B cell (primary cell): ENCODE measurements at regions not wholly inside any gene's neighbourhood (a gene's known extent, or its start where the extent isn't known, plus 50 kb on each side); places are given as distances from the start of the nearest gene placed in this dataset.

Experiments used
- ATAC-seq: fragments of 200-7000 bp; cut with Tn5 transposase; one replicate; pipeline ENCODE4 v1.10.0; 2021; ENCODE audit warnings: low read depth, mild to moderate bottlenecking, moderate number of reproducible peaks, moderate library complexity
- CTCF ChIA-PET: fragments of 350-600 bp; sonication (Branson Sonifier 250); formaldehyde crosslinking; loops from one replicate; lab custom pipeline; 2021; ENCODE audit warnings: antibody characterized with exemption, inconsistent platforms; lab: Charles Lee
- POLR2A ChIA-PET: fragments of 350-600 bp; sonication (Branson Sonifier 250); formaldehyde crosslinking; loops from one replicate; lab custom pipeline; 2021; ENCODE audit warnings: antibody characterized with exemption; lab: Charles Lee
- DNase-seq: peaks from one replicate; pipeline ENCODE4 v3.0.0; 2013
- H2AFZ ChIP-seq: 2 replicates; pipeline ENCODE4 v1.6.1; 2012; ENCODE audit warnings: mild to moderate bottlenecking, low read depth, low read length; ENCODE audit not compliant: insufficient read depth, poor library complexity, severe bottlenecking
- H3K27ac ChIP-seq, 2 donors: 1 replicate in 1 of 2; 2 replicates in 1 of 2; pipeline ENCODE4 v1.5.1; 2012 to 2013; ENCODE audit warnings: low read length in 2 of 2, mild to moderate bottlenecking in 2 of 2, moderate library complexity in 1 of 2
- H3K27me3 ChIP-seq, 4 experiments: fragments of 200-600 bp in 1 of 4; sonication (generic) in 1 of 4; replicated peaks in 1 of 4; 1 replicate in 2 of 4; 2 replicates in 2 of 4; pipeline versions ENCODE4 v1.6.1 to v1.7.0; 2013 to 2016; ENCODE audit warnings: low read length in 3 of 4, mild to moderate bottlenecking in 2 of 4, mixed read lengths in 1 of 4, moderate library complexity in 1 of 4; ENCODE audit not compliant: insufficient read depth in 4 of 4, control insufficient read depth in 3 of 4; ENCODE audit errors: control extremely low read depth in 1 of 4
- H3K36me3 ChIP-seq, 2 experiments: replicated peaks in 1 of 2; 1 replicate in 1 of 2; 2 replicates in 1 of 2; pipeline versions ENCODE4 v1.6.1 to v1.7.1; 2013; ENCODE audit warnings: low read length in 1 of 2; ENCODE audit not compliant: insufficient read depth in 2 of 2, control insufficient read depth in 1 of 2; ENCODE audit errors: control extremely low read depth in 1 of 2, extremely low read depth in 1 of 2
- H3K4me1 ChIP-seq, 2 donors: fragments of 200-600 bp in 1 of 2; sonication (generic) in 1 of 2; 1 replicate in 1 of 2; 2 replicates in 1 of 2; pipeline versions ENCODE4 v1.5.1 to v1.6.1; 2013 to 2017; ENCODE audit warnings: low read length in 2 of 2; ENCODE audit not compliant: control insufficient read depth in 2 of 2, insufficient read depth in 2 of 2
- H3K4me2 ChIP-seq: replicated peaks from 2 replicates; pipeline ENCODE3; 2012; ENCODE audit warnings: mild to moderate bottlenecking, low read depth, low read length; ENCODE audit not compliant: poor library complexity, severe bottlenecking
- H3K4me3 ChIP-seq, 5 experiments: fragments of 200-600 bp in 1 of 5; sonication (generic) in 1 of 5; 1 replicate in 3 of 5; 2 replicates in 2 of 5; pipeline versions ENCODE4 v1.5.1 to v1.7.0; 2011 to 2016; ENCODE audit warnings: low read length in 4 of 5, mild to moderate bottlenecking in 4 of 5, low read depth in 2 of 5, control low read depth in 1 of 5, moderate library complexity in 1 of 5; ENCODE audit not compliant: insufficient read depth in 1 of 5; ENCODE audit errors: control extremely low read depth in 1 of 5, extremely low read depth in 1 of 5
- H3K79me2 ChIP-seq: fragments of 200-600 bp; sonication (generic); one replicate; pipeline ENCODE4 v1.6.0; 2016; ENCODE audit warnings: low read length; ENCODE audit not compliant: control insufficient read depth, insufficient read depth
- H3K9ac ChIP-seq: fragments of 200-600 bp; sonication (generic); 2 replicates; pipeline ENCODE4 v1.6.1; 2017; ENCODE audit warnings: mild to moderate bottlenecking, low read length, moderate library complexity
- H3K9me3 ChIP-seq, 3 donors: one replicate each; pipeline versions ENCODE4 v1.6.1 to v1.7.1; 2013; ENCODE audit warnings: low read length in 2 of 3; ENCODE audit not compliant: control insufficient read depth in 2 of 3, insufficient read depth in 1 of 3; ENCODE audit errors: control extremely low read depth in 1 of 3
- H4K20me1 ChIP-seq: 2 replicates; pipeline ENCODE4 v1.6.0; 2012; ENCODE audit warnings: mild to moderate bottlenecking, low read length; ENCODE audit not compliant: insufficient read depth, control insufficient read depth, poor library complexity, severe bottlenecking
- H3K27ac Mint-ChIP-seq: one replicate; pipeline ENCODE4 v1.8.0; 2021; ENCODE audit warnings: mixed read lengths
- H3K27me3 Mint-ChIP-seq: one replicate; pipeline ENCODE4 v1.8.0; 2021; ENCODE audit warnings: mixed read lengths
- H3K4me1 Mint-ChIP-seq: one replicate; pipeline ENCODE4 v1.8.0; 2021; ENCODE audit warnings: mixed read lengths
- H3K4me3 Mint-ChIP-seq: one replicate; pipeline ENCODE4 v1.8.0; 2021; ENCODE audit warnings: mixed read lengths
- H3K9me3 Mint-ChIP-seq: one replicate; pipeline ENCODE4 v1.8.0; 2022; ENCODE audit warnings: mixed read lengths; ENCODE audit not compliant: insufficient read depth
- EZH2 ChIP-seq: IDR thresholded peaks from 2 replicates; pipeline ENCODE4 v1.6.1; 2012; ENCODE audit warnings: borderline replicate concordance, low read depth, mild to moderate bottlenecking, moderate library complexity, low read length; ENCODE audit not compliant: insufficient read depth, poor library complexity, severe bottlenecking
- WGBS: methylation state at CpG from one replicate; pipeline ENCODE4 v1.1.5; 2013; ENCODE audit warnings: missing lambda C conversion rate; ENCODE audit not compliant: insufficient coverage; 5-methylcytosine and 5-hydroxymethylcytosine counted together
- intact Hi-C: fragments of 100-400 bp; cut with micrococcal nuclease; formaldehyde crosslinking; loops from one replicate; pipeline ENCODE4 v1.10.0; 2022
- TF ChIP-seq, protein P1 (sequence below): fragments of 200-600 bp; IDR thresholded peaks from one replicate; pipeline ENCODE4 v1.8.0; 2022; ENCODE audit warnings: antibody characterized with exemption, mild to moderate bottlenecking

DNA sequence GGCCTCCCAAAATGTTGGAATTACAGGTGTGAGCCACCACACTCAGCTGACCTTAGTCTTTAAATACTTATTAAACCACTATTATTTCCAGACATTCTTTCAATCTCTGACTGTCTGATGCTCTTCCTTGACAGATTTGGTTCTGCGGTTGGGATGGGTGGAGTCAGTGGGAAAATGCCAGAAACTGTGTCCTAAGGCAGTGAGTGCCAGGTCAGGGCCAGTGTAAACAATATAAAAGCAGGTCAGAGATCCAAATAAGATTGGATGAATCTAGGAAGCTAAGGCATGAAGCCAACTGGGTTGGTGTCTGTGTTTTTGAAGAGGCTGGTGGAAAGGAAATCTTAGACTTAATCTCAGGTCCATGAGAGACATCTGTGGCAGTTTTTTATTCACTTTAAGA lies 74.7 kb downstream of the KLF5 start:
- H3K27ac ChIP-seq: no peak overlapping the region
- ATAC-seq (no peak), DNase-seq (no peak)
- no peaks in the 10 kb centered on the region for H3K4me1 Mint-ChIP-seq
- H3K27ac Mint-ChIP-seq: no peak overlapping the region
- ChIA-PET POLR2A (no interaction called here), CTCF (no interaction called here)
- intact Hi-C loops: no loop called here
- H3K4me3 Mint-ChIP-seq: no peak overlapping the region
- TF ChIP-seq EZH2: no peak
- TF ChIP-seq, protein P1, sequence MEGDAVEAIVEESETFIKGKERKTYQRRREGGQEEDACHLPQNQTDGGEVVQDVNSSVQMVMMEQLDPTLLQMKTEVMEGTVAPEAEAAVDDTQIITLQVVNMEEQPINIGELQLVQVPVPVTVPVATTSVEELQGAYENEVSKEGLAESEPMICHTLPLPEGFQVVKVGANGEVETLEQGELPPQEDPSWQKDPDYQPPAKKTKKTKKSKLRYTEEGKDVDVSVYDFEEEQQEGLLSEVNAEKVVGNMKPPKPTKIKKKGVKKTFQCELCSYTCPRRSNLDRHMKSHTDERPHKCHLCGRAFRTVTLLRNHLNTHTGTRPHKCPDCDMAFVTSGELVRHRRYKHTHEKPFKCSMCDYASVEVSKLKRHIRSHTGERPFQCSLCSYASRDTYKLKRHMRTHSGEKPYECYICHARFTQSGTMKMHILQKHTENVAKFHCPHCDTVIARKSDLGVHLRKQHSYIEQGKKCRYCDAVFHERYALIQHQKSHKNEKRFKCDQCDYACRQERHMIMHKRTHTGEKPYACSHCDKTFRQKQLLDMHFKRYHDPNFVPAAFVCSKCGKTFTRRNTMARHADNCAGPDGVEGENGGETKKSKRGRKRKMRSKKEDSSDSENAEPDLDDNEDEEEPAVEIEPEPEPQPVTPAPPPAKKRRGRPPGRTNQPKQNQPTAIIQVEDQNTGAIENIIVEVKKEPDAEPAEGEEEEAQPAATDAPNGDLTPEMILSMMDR: no peak
- H3K9ac ChIP-seq: no peak overlapping the region
- H3K4me1 ChIP-seq: no peaks in the 10 kb centered on the region
- no peaks in the 10 kb centered on the region for H3K79me2 ChIP-seq
- H3K27me3 ChIP-seq: no peaks in the 10 kb centered on the region
- no peaks in the 10 kb centered on the region for H3K9me3 Mint-ChIP-seq
- H3K27me3 Mint-ChIP-seq: peaks cover 6% of the 10 kb centered on the region
- WGBS: 100% methylated on average over 1 of the region's 1 CpG
- H3K36me3 ChIP-seq: no peaks in the 10 kb centered on the region
- no peak overlapping the region for H2AFZ ChIP-seq
- no peaks in the 10 kb centered on the region for H4K20me1 ChIP-seq
- no peak overlapping the region for H3K4me3 ChIP-seq
- H3K9me3 ChIP-seq: peaks cover 0 to 1% (median 0%) of the 10 kb centered on the region in 3 donors
- H3K4me2 ChIP-seq: no peak overlapping the region

DNA sequence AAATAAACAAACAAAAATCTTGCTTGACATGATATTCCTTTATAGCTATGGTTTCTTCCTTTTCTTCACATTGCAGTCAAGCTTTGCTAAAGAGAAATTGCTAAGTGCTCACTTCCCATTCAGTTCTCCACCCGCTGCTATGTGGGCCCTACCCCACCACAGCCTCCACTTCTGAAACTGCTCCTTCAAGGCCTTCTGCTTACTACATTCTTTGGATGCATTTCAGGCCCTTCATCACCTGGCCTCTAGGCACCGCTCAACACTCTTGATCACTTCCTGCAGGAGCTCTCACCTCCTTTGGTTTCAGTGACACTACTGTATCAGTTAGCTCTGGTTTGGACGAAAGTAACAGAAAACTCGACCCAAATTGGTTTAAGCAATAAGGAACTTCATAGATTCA lies 72.4 kb downstream of the KLF5 start:
- Histone ChIP-seq H3K4me2 (no peak overlapping the region), H3K36me3 (no peaks in the 10 kb centered on the region), H3K27me3 (no peaks in the 10 kb centered on the region), H3K9me3 (peaks cover 0 to 1% (median 0%) of the 10 kb centered on the region in 3 donors), H2AFZ (no peak overlapping the region), H3K4me1 (no peaks in the 10 kb centered on the region), H3K9ac (no peak overlapping the region), H3K27ac (no peak overlapping the region), H3K4me3 (no peak overlapping the region), H4K20me1 (no peaks in the 10 kb centered on the region), H3K79me2 (no peaks in the 10 kb centered on the region)
- ChIA-PET POLR2A (no interaction called here), CTCF (interaction anchor here (0.7 kb wide), 1 partner anchor 435 kb away, joined by 3 read pairs; no protein-coding TSS in a partner anchor)
- WGBS: 97% methylated on average over 3 of the region's 4 CpGs
- Mint-ChIP-seq H3K4me1 (no peaks in the 10 kb centered on the region), H3K27ac (no peak overlapping the region), H3K9me3 (no peaks in the 10 kb centered on the region), H3K4me3 (no peak overlapping the region), H3K27me3 (peaks cover 6% of the 10 kb centered on the region)
- ATAC-seq (no peak), DNase-seq (no peak)
- no peak for TF ChIP-seq EZH2
- TF ChIP-seq, protein P1: no peak
- intact Hi-C loops: no loop called here
